RWPE1 (cell line): ENCODE measurements at regions not wholly inside any gene's neighbourhood (a gene's known extent, or its start where the extent isn't known, plus 50 kb on each side); places are given as distances from the start of the nearest gene placed in this dataset.

Experiments
- CTCF ChIA-PET: fragments of 350-600 bp; sonication (Branson Sonifier 250); formaldehyde crosslinking; extraction: SDS; loops from one replicate; lab custom pipeline; 2021; lab: Yijun Ruan, JAX
- POLR2A ChIA-PET: fragments of 400-600 bp; formaldehyde crosslinking; extraction: SDS; loops from one replicate; lab custom pipeline; 2020; ENCODE audit warnings: antibody characterized with exemption; ENCODE audit not compliant: low non-redundant PET; lab: Yijun Ruan, JAX
- DNase-seq: peaks from one replicate; pipeline ENCODE4 v3.0.0; 2012; ENCODE audit warnings: low spot score
- H3K27ac ChIP-seq: fragments of 450-650 bp; 2 replicates; pipeline ENCODE4 v1.5.1; 2017
- TF ChIP-seq, protein P1 (sequence below): fragments of 450-650 bp; conservative IDR thresholded peaks from 2 replicates; pipeline ENCODE4 v1.5.1; 2017; ENCODE audit warnings: low read depth, mild to moderate bottlenecking

DNA sequence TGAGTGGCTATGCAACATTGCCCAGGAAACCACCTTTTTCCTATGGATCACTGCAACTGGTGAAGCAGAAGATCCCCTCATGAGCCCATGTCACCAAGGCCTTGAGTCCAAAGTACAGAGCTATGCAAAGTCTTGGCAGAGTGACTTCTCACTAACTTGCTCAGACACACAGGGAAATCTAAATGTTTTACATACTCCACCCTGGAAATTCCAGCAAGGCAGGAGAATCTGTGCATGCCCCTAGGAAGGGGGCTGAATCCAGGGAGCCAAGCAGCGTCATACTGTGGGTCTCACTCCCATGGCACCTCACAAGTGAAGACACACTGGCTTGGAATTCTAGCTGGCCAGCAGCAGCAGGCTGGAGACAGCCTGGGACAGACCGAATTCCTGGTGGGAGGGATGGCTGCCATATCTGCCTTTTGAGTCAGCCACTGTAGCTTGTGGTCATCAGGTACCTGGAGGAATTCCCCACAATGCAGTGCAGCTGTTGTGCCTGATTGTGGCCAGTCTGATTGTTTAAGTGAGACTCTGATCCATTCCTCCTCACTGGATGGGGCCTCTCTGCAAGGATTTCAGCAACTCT lies 1817.4 kb downstream of the SUCLG1 start:
- no peak for DNase-seq
- ChIA-PET CTCF (interaction anchor here (0.6 kb wide), 1 partner anchor 674 kb away, joined by 3 read pairs; no protein-coding TSS in a partner anchor), POLR2A (no interaction called here)
- no peak overlapping the region for H3K27ac ChIP-seq
- TF ChIP-seq, protein P1, sequence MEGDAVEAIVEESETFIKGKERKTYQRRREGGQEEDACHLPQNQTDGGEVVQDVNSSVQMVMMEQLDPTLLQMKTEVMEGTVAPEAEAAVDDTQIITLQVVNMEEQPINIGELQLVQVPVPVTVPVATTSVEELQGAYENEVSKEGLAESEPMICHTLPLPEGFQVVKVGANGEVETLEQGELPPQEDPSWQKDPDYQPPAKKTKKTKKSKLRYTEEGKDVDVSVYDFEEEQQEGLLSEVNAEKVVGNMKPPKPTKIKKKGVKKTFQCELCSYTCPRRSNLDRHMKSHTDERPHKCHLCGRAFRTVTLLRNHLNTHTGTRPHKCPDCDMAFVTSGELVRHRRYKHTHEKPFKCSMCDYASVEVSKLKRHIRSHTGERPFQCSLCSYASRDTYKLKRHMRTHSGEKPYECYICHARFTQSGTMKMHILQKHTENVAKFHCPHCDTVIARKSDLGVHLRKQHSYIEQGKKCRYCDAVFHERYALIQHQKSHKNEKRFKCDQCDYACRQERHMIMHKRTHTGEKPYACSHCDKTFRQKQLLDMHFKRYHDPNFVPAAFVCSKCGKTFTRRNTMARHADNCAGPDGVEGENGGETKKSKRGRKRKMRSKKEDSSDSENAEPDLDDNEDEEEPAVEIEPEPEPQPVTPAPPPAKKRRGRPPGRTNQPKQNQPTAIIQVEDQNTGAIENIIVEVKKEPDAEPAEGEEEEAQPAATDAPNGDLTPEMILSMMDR: no peak

- ChIA-PET POLR2A (no interaction called here), CTCF (interaction anchor here (0.7 kb wide), 2 partner anchors 29 to 735 kb away, joined by 3 read pairs; no protein-coding TSS in a partner anchor)
- TF ChIP-seq, protein P1: no peak
- H3K27ac ChIP-seq: no peak overlapping the region
- peak; percentile 38 for DNase-seq
Observed at GRCh38 chr2:82636402-82637020, 1822.6 kb downstream of the SUCLG1 start.

GRCh38 chr2:82599021-82599420 lies 1860.1 kb downstream of the SUCLG1 start:
- ChIA-PET CTCF (interaction anchor here (0.6 kb wide), 1 partner anchor 259 kb away, joined by 3 read pairs; no protein-coding TSS in a partner anchor), POLR2A (no interaction called here)
- TF ChIP-seq, protein P1: no peak
- H3K27ac ChIP-seq: no peak overlapping the region
- no peak for DNase-seq

DNA sequence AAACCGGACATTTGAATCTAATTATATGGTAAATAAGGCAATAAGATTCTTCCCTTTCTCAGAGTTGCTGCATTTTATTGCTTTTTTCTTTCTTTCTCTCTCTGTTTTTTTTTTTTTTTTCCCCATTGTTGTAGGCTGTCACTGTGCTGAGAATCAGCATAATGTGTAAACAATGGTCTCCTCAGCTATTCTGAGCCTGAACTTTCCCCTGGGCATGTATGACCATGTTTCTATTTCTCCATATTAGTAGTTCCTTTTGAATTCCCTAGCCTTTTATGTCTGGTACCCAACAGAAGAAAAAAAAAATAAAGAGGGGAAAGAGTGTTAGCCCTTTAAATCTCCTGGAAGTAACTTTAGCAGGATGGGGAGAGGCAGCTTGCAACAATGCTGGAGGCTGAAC lies 1862.5 kb downstream of the SUCLG1 start:
- no peak overlapping the region for H3K27ac ChIP-seq
- TF ChIP-seq, protein P1: no peak
- CTCF ChIA-PET: no interaction called here
- POLR2A ChIA-PET: no interaction called here
- DNase-seq: no peak

DNA sequence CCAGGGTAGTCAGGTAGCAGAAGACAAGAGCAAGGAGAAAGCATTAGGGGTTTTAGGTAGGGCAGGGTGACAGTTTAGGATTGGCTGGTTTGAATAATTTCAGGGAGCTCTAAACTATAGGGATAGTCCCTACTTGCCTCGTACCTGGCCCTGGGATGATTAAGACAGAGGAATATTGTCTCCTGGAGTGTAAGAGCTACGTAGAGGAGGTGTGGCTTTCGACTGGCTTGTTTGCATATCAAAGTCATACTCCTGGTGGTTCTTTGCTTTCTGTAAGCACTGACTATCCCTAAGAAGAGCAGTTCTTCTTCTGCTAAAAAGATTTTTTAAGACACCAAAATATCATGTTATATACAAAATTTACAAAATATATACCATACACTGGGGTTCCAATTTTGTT lies 1867.4 kb downstream of the SUCLG1 start:
- no peak overlapping the region for H3K27ac ChIP-seq
- no peak for DNase-seq
- TF ChIP-seq, protein P1: no peak
- ChIA-PET POLR2A (no interaction called here), CTCF (interaction anchor here (0.6 to 0.7 kb wide), 2 partner anchors 537 to 1629 kb away, joined by 3 to 5 read pairs; no protein-coding TSS in a partner anchor)

DNA sequence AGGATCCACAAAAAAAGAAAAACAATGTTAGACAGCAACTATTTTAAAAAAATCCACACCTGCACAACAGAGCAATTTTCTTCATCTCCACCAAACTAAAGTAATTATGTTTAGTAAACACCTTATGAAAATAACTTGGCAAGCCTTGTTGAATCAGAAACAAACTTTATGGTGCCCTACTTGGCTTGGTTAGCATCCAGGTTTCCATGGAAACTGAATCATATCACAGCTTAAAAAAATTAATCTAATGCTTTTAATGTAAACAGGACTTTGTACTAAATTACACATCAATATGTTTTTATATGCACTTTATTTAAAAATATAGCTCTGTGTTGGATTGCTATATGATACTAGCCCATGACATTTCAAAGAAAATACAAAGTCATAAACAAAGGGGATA lies 1882.4 kb downstream of the SUCLG1 start:
- ChIA-PET CTCF (no interaction called here), POLR2A (no interaction called here)
- no peak for DNase-seq
- TF ChIP-seq, protein P1: no peak
- no peak overlapping the region for H3K27ac ChIP-seq
